ENCODE measurements at regions not wholly inside any gene's neighbourhood (a gene's known extent, or its start where the extent isn't known, plus 50 kb on each side); places are given as distances from the start of the nearest gene placed in this dataset.
A peak's percentile ranks its signal among the peaks of the same experiment; 100 is the strongest.
"Not testable (repeated sequence)": the region's sequence is repeated elsewhere in the genome, so short reads cannot be mapped to it uniquely, and the experiment has no call there.

GRCh38 chr13:88417801-88418200 lies 746.6 kb downstream of the SLITRK5 start:
- DNase-seq (ENCODE audit: low read depth), result no peak

GRCh38 chr13:88424463-88424862 lies 753.3 kb downstream of the SLITRK5 start:
- DNase-seq (ENCODE audit: low read depth), result no peak

GRCh38 chr13:88426661-88427060 lies 755.5 kb downstream of the SLITRK5 start:
- DNase-seq (ENCODE audit: low read depth), result no peak

GRCh38 chr13:88429862-88430261 lies 758.7 kb downstream of the SLITRK5 start:
- DNase-seq (ENCODE audit: low read depth), result no peak

GRCh38 chr13:88434953-88435352 lies 763.8 kb downstream of the SLITRK5 start:
- no peak for DNase-seq (ENCODE audit: low read depth)

- no peak for DNase-seq (ENCODE audit: low read depth)
These were observed 765.8 kb downstream of the SLITRK5 start for GRCh38 chr13:88436974-88437373.

- no peak for DNase-seq (ENCODE audit: low read depth)
These were observed 779.3 kb downstream of the SLITRK5 start for GRCh38 chr13:88450515-88450914.

- peak; percentile 1 for DNase-seq (ENCODE audit: low read depth)
These were observed 785.0 kb downstream of the SLITRK5 start for GRCh38 chr13:88456151-88456550.

- no peak for DNase-seq (ENCODE audit: low read depth)
These were observed 788.2 kb downstream of the SLITRK5 start for GRCh38 chr13:88459331-88459730.

- DNase-seq (ENCODE audit: low read depth), result no peak
These were observed 790.3 kb downstream of the SLITRK5 start for GRCh38 chr13:88461272-88462009.

- DNase-seq (ENCODE audit: low read depth), result no peak
These were observed 793.7 kb downstream of the SLITRK5 start for GRCh38 chr13:88464851-88465250.

GRCh38 chr13:88472316-88472715 lies 801.1 kb downstream of the SLITRK5 start:
- no peak for DNase-seq (ENCODE audit: low read depth)

GRCh38 chr13:88483202-88483601 lies 812.0 kb downstream of the SLITRK5 start:
- no peak for DNase-seq (ENCODE audit: low read depth)

- no peak for DNase-seq (ENCODE audit: low read depth)
These were observed 836.7 kb downstream of the SLITRK5 start for GRCh38 chr13:88507909-88508308.

- not testable (repeated sequence) for DNase-seq (ENCODE audit: low read depth)
These were observed 841.8 kb downstream of the SLITRK5 start for GRCh38 chr13:88512993-88513392.

GRCh38 chr13:88526186-88526852 lies 855.1 kb downstream of the SLITRK5 start:
- DNase-seq (ENCODE audit: low read depth), result no peak

- DNase-seq (ENCODE audit: low read depth), result no peak
These were observed 855.7 kb downstream of the SLITRK5 start for GRCh38 chr13:88526853-88527215.

- DNase-seq (ENCODE audit: low read depth), result no peak
These were observed 870.8 kb downstream of the SLITRK5 start for GRCh38 chr13:88541994-88542393.

- no peak for DNase-seq (ENCODE audit: low read depth)
These were observed 873.7 kb downstream of the SLITRK5 start for GRCh38 chr13:88544836-88545235.

GRCh38 chr13:88552966-88553365 lies 881.8 kb downstream of the SLITRK5 start:
- DNase-seq (ENCODE audit: low read depth), result no peak

- no peak for DNase-seq (ENCODE audit: low read depth)
These were observed 894.4 kb downstream of the SLITRK5 start for GRCh38 chr13:88565566-88565965.

GRCh38 chr13:88585861-88586260 lies 914.7 kb downstream of the SLITRK5 start:
- DNase-seq (ENCODE audit: low read depth), result no peak

- no peak for DNase-seq (ENCODE audit: low read depth)
These were observed 915.1 kb downstream of the SLITRK5 start for GRCh38 chr13:88586263-88586662.

- DNase-seq (ENCODE audit: low read depth), result no peak
These were observed 919.4 kb downstream of the SLITRK5 start for GRCh38 chr13:88590574-88590973.
